Ascending aorta (tissue), 2 donors: ENCODE measurements at regions not wholly inside any gene's neighbourhood (a gene's known extent, or its start where the extent isn't known, plus 50 kb on each side); places are given as distances from the start of the nearest gene placed in this dataset.

Experiments used
- DNase-seq, 2 donors: peaks; one replicate each; pipeline ENCODE4 v3.0.0-alpha.2; 2019; ENCODE audit warnings: low spot score in 2 of 2
- H3K27ac ChIP-seq, 2 donors: fragments of 200-600 bp; sonication (generic); one replicate each; pipeline ENCODE4 v1.5.1; 2016 to 2017; ENCODE audit warnings: mild to moderate bottlenecking in 1 of 2
- H3K27me3 ChIP-seq: fragments of 200-600 bp; sonication (generic); one replicate; pipeline ENCODE4 v1.5.1; 2017
- H3K36me3 ChIP-seq, 2 donors: fragments of 200-600 bp; sonication (generic); one replicate each; pipeline ENCODE4 v1.5.1; 2016
- H3K4me1 ChIP-seq, 2 donors: fragments of 200-600 bp; sonication (generic); one replicate each; pipeline ENCODE4 v1.5.1; 2016 to 2017; ENCODE audit warnings: mild to moderate bottlenecking in 1 of 2
- H3K4me3 ChIP-seq, 2 donors: fragments of 200-600 bp; sonication (generic); one replicate each; pipeline ENCODE4 v1.5.1; 2016 to 2017; ENCODE audit warnings: mild to moderate bottlenecking in 1 of 2
- H3K9me3 ChIP-seq, 2 donors: fragments of 200-600 bp; sonication (generic); one replicate each; pipeline ENCODE4 v1.5.1; 2016
- CTCF ChIP-seq, 3 experiments: fragments of 200-600 bp in 2 of 3; fragments of 450-650 bp in 1 of 3; sonication (generic) in 2 of 3; IDR thresholded peaks; one replicate each; pipeline ENCODE4 v1.5.1; 2016 to 2019; ENCODE audit warnings: antibody characterized with exemption in 3 of 3, mild to moderate bottlenecking in 1 of 3, moderate library complexity in 1 of 3
- intact Hi-C: fragments of 100-400 bp; cut with DNase I; formaldehyde crosslinking; loops from one replicate; pipeline ENCODE4 v1.15.1; 2023

- intact Hi-C loops: no loop called here
Observed at GRCh38 chr11:104798789-104799188, 99.5 kb downstream of the CASP12 start.

GRCh38 chr11:104796301-104796700, 102.0 kb downstream of the CASP12 start:
- Histone ChIP-seq H3K4me1 (no peaks in the 10 kb centered on the region), H3K9me3 (no peaks in the 10 kb centered on the region), H3K4me3 (no peak overlapping the region), H3K27me3 (no peaks in the 10 kb centered on the region), H3K36me3 (no peaks in the 10 kb centered on the region), H3K27ac (no peak overlapping the region)
- intact Hi-C loops: no loop called here
- no peak for TF ChIP-seq CTCF (IDR thresholded peaks at IDR 0.05)
- no peak for DNase-seq

More at GRCh38 chr11:104798789-104799188, 99.5 kb downstream of the CASP12 start:
- no peak for TF ChIP-seq CTCF (IDR thresholded peaks at IDR 0.05)
- DNase-seq: no peak
- Histone ChIP-seq H3K4me3 (peak overlapping the region in 1 of 2 donors; percentile 21), H3K4me1 (no peaks in the 10 kb centered on the region), H3K9me3 (no peaks in the 10 kb centered on the region), H3K27me3 (no peaks in the 10 kb centered on the region), H3K36me3 (no peaks in the 10 kb centered on the region), H3K27ac (no peak overlapping the region)

- intact Hi-C loops: no loop called here
- Histone ChIP-seq H3K27me3 (no peaks in the 10 kb centered on the region), H3K27ac (no peak overlapping the region), H3K4me3 (no peak overlapping the region), H3K9me3 (no peaks in the 10 kb centered on the region), H3K36me3 (no peaks in the 10 kb centered on the region), H3K4me1 (no peaks in the 10 kb centered on the region)
- DNase-seq: no peak
- TF ChIP-seq CTCF (IDR thresholded peaks at IDR 0.05): no peak
Observed at GRCh38 chr11:104795501-104796213, 102.6 kb downstream of the CASP12 start.

GRCh38 chr11:104792861-104793260, 105.4 kb downstream of the CASP12 start:
- Histone ChIP-seq H3K27ac (no peak overlapping the region), H3K4me3 (no peak overlapping the region), H3K27me3 (no peaks in the 10 kb centered on the region), H3K9me3 (no peaks in the 10 kb centered on the region), H3K36me3 (no peaks in the 10 kb centered on the region), H3K4me1 (no peaks in the 10 kb centered on the region)
- intact Hi-C loops: no loop called here
- TF ChIP-seq CTCF (IDR thresholded peaks at IDR 0.05): no peak
- DNase-seq: no peak

GRCh38 chr11:104791896-104792295, 106.4 kb downstream of the CASP12 start:
- no peak for DNase-seq
- no peaks in the 10 kb centered on the region for H3K36me3 ChIP-seq
- H3K27me3 ChIP-seq: no peaks in the 10 kb centered on the region
- TF ChIP-seq CTCF (IDR thresholded peaks at IDR 0.05): no peak
- H3K4me1 ChIP-seq: no peaks in the 10 kb centered on the region
- intact Hi-C loops: no loop called here
- H3K9me3 ChIP-seq: no peaks in the 10 kb centered on the region
- no peak overlapping the region for H3K4me3 ChIP-seq
- no peak overlapping the region for H3K27ac ChIP-seq
